NCI-H146 (cell line): ENCODE measurements at regions not wholly inside any gene's neighbourhood (a gene's known extent, or its start where the extent isn't known, plus 50 kb on each side); places are given as distances from the start of the nearest gene placed in this dataset.
A peak's percentile ranks its signal among the peaks of the same experiment; 100 is the strongest.

ENCODE experiments used
- DNase-seq: peaks from one replicate; lab custom pipeline; 2025; lab: John Stamatoyannopoulos, UW

DNA sequence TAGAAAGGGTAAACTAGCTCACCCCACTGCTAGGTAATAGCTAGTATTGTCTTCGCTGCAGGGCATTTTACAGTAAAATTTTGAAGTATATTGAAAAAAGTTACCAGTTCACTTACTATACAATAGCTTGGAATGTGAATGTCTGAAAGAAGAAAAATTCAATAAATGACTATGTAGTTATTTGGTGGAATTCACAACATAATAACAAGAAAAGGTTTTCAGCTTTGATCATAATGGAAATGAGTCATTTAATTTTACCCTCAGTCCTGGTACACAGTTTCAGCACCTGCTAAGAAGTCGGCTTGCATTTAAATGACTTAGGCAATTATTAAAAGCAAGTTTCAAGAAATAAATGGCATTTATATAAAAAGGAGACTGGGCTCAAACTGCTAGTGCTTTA, 90.4 kb downstream of the NUP35 start:
- no peak for DNase-seq

DNA sequence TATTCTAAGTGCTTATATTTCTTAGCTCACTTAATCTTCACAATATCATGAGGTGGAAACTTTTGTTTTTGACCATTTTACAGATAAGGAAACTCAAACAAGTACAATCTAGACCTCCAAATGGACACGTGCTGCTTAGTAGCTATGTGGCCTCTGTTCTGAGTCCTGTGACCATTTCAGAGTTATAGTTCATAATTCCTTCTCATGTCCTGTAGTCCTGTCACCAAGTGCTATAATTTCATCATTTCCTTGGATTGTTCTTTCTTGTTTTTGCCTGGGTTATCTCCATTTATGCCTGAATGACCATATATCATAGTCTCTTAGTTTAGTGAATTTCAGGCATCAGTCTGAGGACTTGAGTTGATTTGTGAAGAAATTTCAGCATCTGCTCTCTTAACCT, 91.7 kb downstream of the NUP35 start:
- DNase-seq, result no peak

GRCh38 chr2:183219888-183220287, 95.6 kb downstream of the NUP35 start:
- no peak for DNase-seq

GRCh38 chr2:183222751-183223150, 98.5 kb downstream of the NUP35 start:
- no peak for DNase-seq

DNA sequence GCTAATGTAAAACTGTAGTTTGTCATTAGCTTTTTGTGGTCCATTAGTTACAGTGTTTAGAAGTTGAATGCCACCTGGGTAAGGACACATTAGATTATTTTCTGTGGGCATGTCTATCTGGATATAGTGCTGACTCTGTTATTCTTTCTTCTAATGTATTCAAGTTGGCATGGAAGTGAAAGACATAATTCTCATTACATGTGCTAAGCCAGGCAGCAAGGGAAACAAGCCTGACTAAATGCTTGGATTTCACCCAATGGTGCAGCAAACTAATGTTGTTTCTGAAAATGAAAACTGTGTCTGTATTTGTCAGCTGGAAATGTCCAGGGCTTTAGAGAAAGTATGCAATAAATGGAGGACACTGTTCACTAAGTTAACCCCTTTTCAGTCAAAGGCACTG, 100.7 kb downstream of the NUP35 start:
- DNase-seq, result no peak

- no peak for DNase-seq
Measured at GRCh38 chr2:183227176-183227575, 102.9 kb downstream of the NUP35 start.

DNA sequence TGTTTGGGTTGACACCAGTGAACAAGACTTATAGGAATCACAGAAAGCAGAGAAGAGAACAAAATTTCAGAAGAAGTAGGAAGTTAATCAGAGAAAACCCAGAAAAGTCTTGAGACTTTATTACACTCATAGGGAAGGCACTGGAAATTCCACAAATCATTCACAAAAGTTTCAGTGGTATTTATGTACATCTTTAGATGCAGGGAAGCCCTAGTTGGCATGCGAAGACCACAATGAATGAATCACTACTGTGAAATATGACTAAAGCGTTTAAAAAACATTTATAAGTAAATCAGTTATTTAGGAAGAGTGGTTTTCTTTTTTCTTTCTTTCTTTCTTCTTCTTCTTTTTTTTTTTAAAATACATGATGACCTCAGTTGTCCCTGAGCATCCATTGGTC, 105.1 kb downstream of the NUP35 start:
- no peak for DNase-seq

- no peak for DNase-seq
Measured at GRCh38 chr2:183232161-183232865, 108.1 kb downstream of the NUP35 start.

- peak; percentile 26 for DNase-seq
Measured at GRCh38 chr2:183242937-183243336, 118.7 kb downstream of the NUP35 start.

GRCh38 chr2:183243758-183244157, 119.5 kb downstream of the NUP35 start:
- DNase-seq, result peak; percentile 0

DNA sequence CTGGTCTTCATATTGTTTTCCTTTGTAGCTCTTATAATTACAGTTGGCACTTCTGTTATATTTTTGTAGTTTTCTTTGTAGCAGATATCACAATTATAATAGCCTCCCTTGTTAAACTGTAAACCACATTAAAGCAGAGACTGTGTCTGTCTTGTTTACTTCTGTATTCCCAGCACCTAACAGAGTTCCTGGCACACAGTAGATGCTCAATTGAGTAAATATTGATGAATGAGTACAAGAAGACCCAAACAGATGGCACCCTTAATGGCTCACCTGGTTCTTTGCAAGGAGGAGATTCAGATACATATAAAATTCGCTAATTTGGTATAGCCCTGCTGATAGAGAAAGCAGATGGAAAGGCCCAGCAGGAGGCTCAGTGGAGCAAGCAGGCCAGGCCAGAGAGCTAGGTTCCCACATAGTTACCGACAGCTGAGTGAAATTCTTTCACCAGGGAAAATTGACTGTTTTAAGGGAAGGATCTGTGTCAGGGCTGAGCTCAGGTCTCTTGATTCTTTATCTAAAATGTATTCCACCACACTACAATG, 120.1 kb downstream of the NUP35 start:
- DNase-seq, result peak; percentile 84

DNA sequence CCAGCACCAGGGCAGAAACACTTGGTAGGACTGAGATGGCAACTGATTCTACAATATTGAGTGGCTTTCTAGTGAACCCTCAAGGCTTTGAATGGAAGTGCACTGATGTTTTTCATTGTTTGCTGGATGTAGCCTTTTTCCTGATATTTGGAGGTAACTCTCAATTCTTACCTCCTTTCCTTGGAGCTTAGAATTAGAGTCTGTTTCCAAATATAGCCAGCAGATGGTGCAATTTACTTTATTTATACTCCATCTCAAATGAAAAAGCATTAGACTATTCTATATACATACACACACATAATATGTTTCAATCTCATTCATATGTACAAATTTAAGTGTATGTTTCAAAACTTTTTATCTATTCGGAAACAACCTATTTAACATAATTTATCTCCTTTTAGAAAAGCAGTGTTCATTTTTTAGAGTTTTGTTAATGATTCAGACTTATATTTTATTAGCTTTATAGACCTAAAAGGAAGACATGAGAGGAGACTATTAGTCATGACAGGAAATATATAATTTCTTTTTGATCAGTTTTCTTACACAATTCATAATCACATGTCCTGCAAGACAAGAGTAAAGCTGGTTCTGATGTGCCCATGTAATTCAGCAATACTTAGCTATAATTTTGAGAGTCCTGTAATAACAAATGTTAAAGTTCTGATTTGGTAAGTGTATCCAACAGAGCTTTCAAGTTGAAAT, 124.8 kb downstream of the NUP35 start:
- peak; percentile 12 for DNase-seq

DNA sequence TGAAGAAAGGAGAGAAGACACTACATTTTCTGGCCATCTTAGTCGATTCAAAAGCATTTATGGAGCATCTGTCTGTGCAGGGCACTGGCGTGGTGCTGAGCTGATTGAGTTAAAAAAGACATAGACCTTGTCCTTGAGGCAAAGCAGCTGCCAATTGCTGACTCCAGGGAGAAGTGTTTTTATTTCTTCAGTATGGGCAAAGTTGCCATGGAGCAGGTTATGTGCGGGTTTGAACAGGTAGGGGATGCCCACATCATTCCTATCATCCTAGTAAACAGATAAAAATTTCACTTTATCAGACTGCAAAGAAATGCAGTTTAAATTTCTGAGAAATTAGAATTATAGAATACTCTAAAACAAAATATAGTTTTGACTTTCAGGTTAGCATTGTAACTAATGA, 125.8 kb downstream of the NUP35 start:
- no peak for DNase-seq

GRCh38 chr2:183250472-183250871, 126.2 kb downstream of the NUP35 start:
- no peak for DNase-seq

DNA sequence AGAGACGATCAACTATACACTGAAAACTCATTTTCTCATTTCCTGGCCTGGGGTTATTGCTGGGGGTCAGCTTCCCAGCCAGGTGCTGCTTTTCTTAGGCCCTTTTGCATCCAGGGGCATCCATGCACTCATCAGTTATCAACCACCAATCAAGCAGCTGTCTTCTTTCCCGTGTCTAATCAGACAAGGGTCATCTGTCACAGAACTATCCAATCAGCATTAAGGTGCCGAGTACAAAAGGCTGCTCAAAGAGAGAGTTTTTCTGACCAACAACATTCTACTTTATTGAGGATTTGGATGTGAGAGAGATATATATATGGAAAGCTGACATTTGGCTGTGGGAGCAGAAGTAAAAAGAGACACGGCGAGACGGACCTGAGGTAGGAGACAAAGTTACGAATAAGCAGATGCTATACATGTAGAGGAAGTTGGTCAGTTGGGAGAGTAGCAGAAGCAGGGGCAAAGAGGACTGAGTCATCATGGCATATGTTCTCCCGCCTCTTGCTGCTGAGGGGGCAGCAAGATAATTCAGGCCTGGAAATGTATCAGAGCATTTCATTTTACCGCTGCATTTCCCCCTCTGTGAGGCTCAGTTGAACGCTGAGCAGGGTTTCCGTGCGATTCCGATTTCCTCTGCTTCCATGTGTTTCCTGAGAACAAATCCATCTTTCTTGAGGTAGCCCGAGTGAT, 129.3 kb downstream of the NUP35 start:
- no peak for DNase-seq

- DNase-seq, result no peak
Measured at GRCh38 chr2:183255411-183255810, 131.2 kb downstream of the NUP35 start.

DNA sequence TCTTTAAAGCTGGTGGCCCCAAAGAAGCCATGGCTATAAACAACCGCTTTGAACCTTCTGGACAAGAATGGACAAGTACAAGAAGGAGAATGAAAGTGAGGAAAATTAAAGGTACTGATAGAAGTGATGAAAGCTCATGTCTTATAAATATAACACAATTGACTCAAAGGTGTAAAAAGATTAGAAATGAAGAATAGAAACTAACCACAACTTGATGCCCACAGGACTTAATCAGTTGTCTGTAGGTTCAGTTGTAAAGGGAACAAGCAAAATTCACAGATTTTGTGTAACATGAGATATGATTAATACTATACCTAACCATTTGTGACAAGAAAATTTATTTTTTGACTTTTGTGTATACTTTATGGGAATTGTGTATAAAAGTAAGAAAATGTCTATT, 135.7 kb downstream of the NUP35 start:
- DNase-seq, result no peak

DNA sequence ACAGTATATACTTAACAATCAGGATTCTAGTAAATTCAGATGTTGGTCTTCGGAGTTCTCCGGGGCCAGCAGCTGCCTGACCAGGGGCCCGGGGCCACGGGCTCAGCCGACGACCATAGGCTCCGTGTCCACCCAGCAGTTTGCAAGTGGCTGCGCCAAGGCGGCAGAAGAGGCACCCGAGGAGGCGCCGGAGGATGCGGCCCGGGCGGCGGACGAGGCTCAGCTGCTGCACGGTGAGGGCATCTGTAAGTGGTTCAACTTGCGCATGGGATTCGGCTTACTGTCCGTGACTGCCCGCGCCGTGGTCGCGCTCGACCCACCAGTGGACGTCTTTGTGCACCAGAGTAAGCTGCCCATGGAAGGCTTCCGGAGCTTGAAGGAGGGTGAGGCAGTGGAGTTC, 136.3 kb downstream of the NUP35 start:
- no peak for DNase-seq

DNA sequence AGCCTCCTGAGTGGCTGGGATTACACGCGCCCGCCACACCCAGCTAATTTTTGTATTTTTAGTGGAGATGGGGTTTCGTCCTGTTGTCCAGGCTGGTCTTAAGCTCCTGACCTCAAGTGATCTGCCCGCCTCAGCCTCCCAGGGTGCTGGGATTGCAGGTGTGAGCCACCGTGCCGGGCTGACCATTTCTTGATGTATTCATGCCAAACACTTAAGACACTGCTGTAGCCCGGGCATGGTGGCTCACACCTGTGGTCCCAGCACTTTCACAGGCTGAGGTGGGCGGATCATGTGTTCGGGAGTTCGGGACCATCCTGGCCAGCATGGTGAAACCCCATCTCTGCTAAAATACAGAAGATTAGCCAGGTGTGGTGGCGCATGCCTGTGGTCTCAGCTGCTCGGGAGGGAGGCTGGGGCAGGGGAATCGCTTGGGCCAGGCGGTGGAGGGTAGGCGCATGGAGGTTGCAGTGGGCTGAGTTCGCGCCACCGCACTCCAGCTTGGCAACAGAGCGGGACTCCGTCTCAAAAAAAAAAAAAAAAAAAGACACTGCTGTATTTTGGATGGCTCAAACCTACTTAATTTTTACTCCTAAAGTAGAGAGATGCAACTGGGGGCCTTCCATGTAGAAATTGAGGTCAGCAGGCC, 140.8 kb downstream of the NUP35 start:
- no peak for DNase-seq

DNA sequence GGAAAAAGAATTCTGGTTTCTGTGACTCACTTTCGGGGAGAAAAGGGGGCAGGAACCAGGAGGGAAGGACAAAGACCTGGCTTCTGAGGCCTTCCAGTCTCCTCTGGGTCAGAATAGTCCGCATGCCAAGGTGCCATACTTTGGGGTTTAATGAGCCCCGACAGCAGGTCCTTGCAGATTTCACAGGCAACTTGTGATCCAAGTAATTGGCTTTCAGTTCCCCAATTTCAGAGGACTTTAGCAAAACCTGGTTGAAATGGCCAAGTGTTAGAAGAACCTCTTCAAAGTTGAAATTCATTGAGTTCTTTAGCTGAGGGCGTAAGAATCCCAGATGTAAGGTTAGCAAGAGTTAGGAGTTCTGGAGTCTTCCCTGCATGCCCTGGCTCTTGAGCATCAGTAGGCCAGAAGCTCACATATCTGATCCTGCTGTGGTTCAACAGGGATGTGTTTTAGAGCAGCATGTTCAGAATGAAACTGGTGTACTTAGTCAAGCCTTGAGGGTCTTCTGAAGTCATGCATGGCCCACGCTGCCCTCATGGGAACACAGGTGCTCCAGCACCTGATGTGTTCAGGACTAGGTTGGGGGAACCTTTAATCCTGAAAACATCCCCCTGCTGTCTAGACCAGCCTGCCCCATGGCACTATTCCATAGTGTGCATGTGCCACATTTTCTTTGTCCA, 143.0 kb downstream of the NUP35 start:
- no peak for DNase-seq

GRCh38 chr2:183269956-183270355, 145.7 kb downstream of the NUP35 start:
- no peak for DNase-seq

- DNase-seq, result no peak
Measured at GRCh38 chr2:183283209-183283608, 159.0 kb downstream of the NUP35 start.
